Vagina (tissue), 2 donors: ENCODE measurements at regions not wholly inside any gene's neighbourhood (a gene's known extent, or its start where the extent isn't known, plus 50 kb on each side); places are given as distances from the start of the nearest gene placed in this dataset.

ENCODE experiments used
- POLR2A ChIP-seq, 2 donors: fragments of 450-650 bp; IDR thresholded peaks; one replicate each; pipeline ENCODE4 v1.6.1; 2017; ENCODE audit warnings: antibody characterized with exemption in 2 of 2, mild to moderate bottlenecking in 2 of 2, moderate library complexity in 2 of 2
- TF ChIP-seq, protein P1 (sequence below), 3 experiments: fragments of 450-650 bp in 2 of 3; fragments of 200-600 bp in 1 of 3; sonication (generic) in 1 of 3; IDR thresholded peaks; one replicate each; pipeline ENCODE4 v1.5.1; 2017 to 2019; ENCODE audit warnings: antibody characterized with exemption in 3 of 3, mild to moderate bottlenecking in 2 of 3, moderate library complexity in 2 of 3

GRCh38 chr3:8399686-8400085 lies 101.9 kb upstream of the LMCD1 start:
- TF ChIP-seq, protein P1, sequence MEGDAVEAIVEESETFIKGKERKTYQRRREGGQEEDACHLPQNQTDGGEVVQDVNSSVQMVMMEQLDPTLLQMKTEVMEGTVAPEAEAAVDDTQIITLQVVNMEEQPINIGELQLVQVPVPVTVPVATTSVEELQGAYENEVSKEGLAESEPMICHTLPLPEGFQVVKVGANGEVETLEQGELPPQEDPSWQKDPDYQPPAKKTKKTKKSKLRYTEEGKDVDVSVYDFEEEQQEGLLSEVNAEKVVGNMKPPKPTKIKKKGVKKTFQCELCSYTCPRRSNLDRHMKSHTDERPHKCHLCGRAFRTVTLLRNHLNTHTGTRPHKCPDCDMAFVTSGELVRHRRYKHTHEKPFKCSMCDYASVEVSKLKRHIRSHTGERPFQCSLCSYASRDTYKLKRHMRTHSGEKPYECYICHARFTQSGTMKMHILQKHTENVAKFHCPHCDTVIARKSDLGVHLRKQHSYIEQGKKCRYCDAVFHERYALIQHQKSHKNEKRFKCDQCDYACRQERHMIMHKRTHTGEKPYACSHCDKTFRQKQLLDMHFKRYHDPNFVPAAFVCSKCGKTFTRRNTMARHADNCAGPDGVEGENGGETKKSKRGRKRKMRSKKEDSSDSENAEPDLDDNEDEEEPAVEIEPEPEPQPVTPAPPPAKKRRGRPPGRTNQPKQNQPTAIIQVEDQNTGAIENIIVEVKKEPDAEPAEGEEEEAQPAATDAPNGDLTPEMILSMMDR (IDR thresholded peaks at IDR 0.05), result no peak
- no peak for TF ChIP-seq POLR2A (IDR thresholded peaks at IDR 0.05)
